ENCODE measurements at regions not wholly inside any gene's neighbourhood (a gene's known extent, or its start where the extent isn't known, plus 50 kb on each side); places are given as distances from the start of the nearest gene placed in this dataset.

DNA sequence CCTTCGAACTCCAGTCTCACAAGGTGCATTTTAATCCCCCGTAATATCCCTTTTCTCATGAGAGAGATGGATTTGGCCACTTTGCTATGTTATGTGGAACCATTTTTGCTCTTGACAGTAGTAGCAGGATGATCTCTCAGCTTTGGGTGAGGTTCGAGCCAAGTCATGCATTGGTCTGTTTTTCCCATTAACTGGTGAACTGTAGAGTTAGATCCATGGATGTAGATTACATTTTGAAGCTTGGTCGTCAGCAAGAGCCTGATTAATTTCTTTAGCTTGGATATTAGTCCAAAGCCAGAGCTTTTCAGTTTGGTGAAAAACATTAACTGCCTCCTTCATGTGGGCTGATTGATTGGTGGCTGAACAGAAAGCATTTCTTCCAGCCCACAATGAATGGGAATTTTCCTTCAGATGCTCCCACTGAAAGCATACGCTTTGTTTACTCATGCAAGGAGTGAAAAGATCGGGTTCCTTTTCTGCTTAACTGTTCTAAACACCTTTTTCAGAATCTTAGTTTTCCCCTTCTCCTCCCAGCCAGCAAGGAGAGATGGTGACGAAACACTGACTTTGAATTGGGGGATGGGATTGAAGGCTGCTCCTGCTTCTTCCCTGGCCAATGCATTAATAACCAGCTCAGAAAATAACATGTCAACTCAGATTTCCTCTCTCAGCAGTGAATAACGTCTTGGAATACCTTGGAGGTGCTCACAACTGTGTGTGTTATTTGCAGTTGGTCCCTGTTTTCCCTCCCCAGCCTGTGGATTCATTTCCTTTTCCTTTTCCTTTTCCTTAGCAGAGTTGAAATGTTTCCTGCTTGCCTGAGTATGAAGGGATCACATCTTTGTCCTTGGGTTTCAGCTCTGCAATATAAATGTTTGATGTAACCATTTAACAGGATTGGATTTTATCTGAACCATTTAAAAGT is 351.8 kb upstream of the FZD8 start:
- TF ChIP-seq CTCF (IDR thresholded peaks at IDR 0.05; ENCODE audit: insufficient read depth, low read depth, low read length) (no peak), EZH2 (IDR thresholded peaks at IDR 0.05; ENCODE audit: insufficient read depth, low read length) (no peak)

Data from astrocyte (in vitro differentiated cells and primary cell).